ENCODE measurements at regions not wholly inside any gene's neighbourhood (a gene's known extent, or its start where the extent isn't known, plus 50 kb on each side); places are given as distances from the start of the nearest gene placed in this dataset.

- TF ChIP-seq POLR2A (IDR thresholded peaks at IDR 0.05; ENCODE audit: low read depth, low read length) = no peak
- DNase-seq (ENCODE audit: insufficient read length, low spot score) = no peak
- no peak for FAIRE-seq
Observed at GRCh38 chr18:24826605-24827004, 366.2 kb downstream of the HRH4 start.

GRCh38 chr18:24827501-24827900 is 367.1 kb downstream of the HRH4 start:
- TF ChIP-seq POLR2A (IDR thresholded peaks at IDR 0.05; ENCODE audit: low read depth, low read length) = no peak
- no peak for DNase-seq (ENCODE audit: insufficient read length, low spot score)
- no peak for FAIRE-seq

GRCh38 chr18:24831081-24831480 is 370.6 kb downstream of the HRH4 start:
- no peak for DNase-seq (ENCODE audit: insufficient read length, low spot score)
- FAIRE-seq = no peak
- TF ChIP-seq POLR2A (IDR thresholded peaks at IDR 0.05; ENCODE audit: low read depth, low read length) = no peak

GRCh38 chr18:24831871-24832665 is 371.6 kb downstream of the HRH4 start:
- FAIRE-seq = no peak
- DNase-seq (ENCODE audit: insufficient read length, low spot score) = no peak
- TF ChIP-seq POLR2A (IDR thresholded peaks at IDR 0.05; ENCODE audit: low read depth, low read length) = no peak

- no peak for TF ChIP-seq POLR2A (IDR thresholded peaks at IDR 0.05; ENCODE audit: low read depth, low read length)
- DNase-seq (ENCODE audit: insufficient read length, low spot score) (no peak), FAIRE-seq (no peak)
Observed at GRCh38 chr18:24835751-24836150, 375.3 kb downstream of the HRH4 start.

- no peak for FAIRE-seq
Observed at GRCh38 chr18:24837066-24837465, 376.6 kb downstream of the HRH4 start.

GRCh38 chr18:24840051-24840450 is 379.6 kb downstream of the HRH4 start:
- DNase-seq (ENCODE audit: insufficient read length, low spot score) (no peak), FAIRE-seq (no peak)
- TF ChIP-seq POLR2A (IDR thresholded peaks at IDR 0.05; ENCODE audit: low read depth, low read length) = no peak

More at GRCh38 chr18:24837066-24837465, 376.6 kb downstream of the HRH4 start:
- TF ChIP-seq POLR2A (IDR thresholded peaks at IDR 0.05; ENCODE audit: low read depth, low read length) = no peak
- DNase-seq (ENCODE audit: insufficient read length, low spot score) = no peak

GRCh38 chr18:24840640-24841039 is 380.2 kb downstream of the HRH4 start:
- FAIRE-seq (no peak), DNase-seq (ENCODE audit: insufficient read length, low spot score) (no peak)
- TF ChIP-seq POLR2A (IDR thresholded peaks at IDR 0.05; ENCODE audit: low read depth, low read length) = no peak

GRCh38 chr18:24841536-24841935 is 381.1 kb downstream of the HRH4 start:
- DNase-seq (ENCODE audit: insufficient read length, low spot score) (no peak), FAIRE-seq (no peak)
- TF ChIP-seq POLR2A (IDR thresholded peaks at IDR 0.05; ENCODE audit: low read depth, low read length) = no peak

GRCh38 chr18:24843123-24843522 is 382.7 kb downstream of the HRH4 start:
- FAIRE-seq (no peak), DNase-seq (ENCODE audit: insufficient read length, low spot score) (no peak)
- no peak for TF ChIP-seq POLR2A (IDR thresholded peaks at IDR 0.05; ENCODE audit: low read depth, low read length)

GRCh38 chr18:24846138-24846537 is 385.7 kb downstream of the HRH4 start:
- FAIRE-seq (no peak), DNase-seq (ENCODE audit: insufficient read length, low spot score) (no peak)
- no peak for TF ChIP-seq POLR2A (IDR thresholded peaks at IDR 0.05; ENCODE audit: low read depth, low read length)

- no peak for TF ChIP-seq POLR2A (IDR thresholded peaks at IDR 0.05; ENCODE audit: low read depth, low read length)
- no peak for DNase-seq (ENCODE audit: insufficient read length, low spot score)
- FAIRE-seq = no peak
Observed at GRCh38 chr18:24850532-24850931, 390.1 kb downstream of the HRH4 start.

- FAIRE-seq (no peak), DNase-seq (ENCODE audit: insufficient read length, low spot score) (no peak)
- TF ChIP-seq POLR2A (IDR thresholded peaks at IDR 0.05; ENCODE audit: low read depth, low read length) = no peak
Observed at GRCh38 chr18:24853076-24853475, 392.6 kb downstream of the HRH4 start.

GRCh38 chr18:24860978-24861680 is 400.7 kb downstream of the HRH4 start:
- no peak for FAIRE-seq
- no peak for TF ChIP-seq POLR2A (IDR thresholded peaks at IDR 0.05; ENCODE audit: low read depth, low read length)
- no peak for DNase-seq (ENCODE audit: insufficient read length, low spot score)

Measured in H54 (cell line).